AG10803 (cell line): ENCODE measurements at regions not wholly inside any gene's neighbourhood (a gene's known extent, or its start where the extent isn't known, plus 50 kb on each side); places are given as distances from the start of the nearest gene placed in this dataset.
A peak's percentile ranks its signal among the peaks of the same experiment; 100 is the strongest.
"Not testable (repeated sequence)": the region's sequence is repeated elsewhere in the genome, so short reads cannot be mapped to it uniquely, and the experiment has no call there.

ENCODE experiments used
- DNase-seq: peaks from one replicate; pipeline ENCODE4 v3.0.0; 2010; ENCODE audit warnings: low read depth
- H3K4me3 ChIP-seq: 2 replicates; pipeline ENCODE4 v1.5.1; 2011; ENCODE audit warnings: mild to moderate bottlenecking, low read length, control low read depth
- TF ChIP-seq, protein P1 (sequence below): conservative IDR thresholded peaks from 2 replicates; pipeline ENCODE4 v1.5.1; 2011; ENCODE audit warnings: mild to moderate bottlenecking, low read length, control low read depth, inconsistent platforms

DNA sequence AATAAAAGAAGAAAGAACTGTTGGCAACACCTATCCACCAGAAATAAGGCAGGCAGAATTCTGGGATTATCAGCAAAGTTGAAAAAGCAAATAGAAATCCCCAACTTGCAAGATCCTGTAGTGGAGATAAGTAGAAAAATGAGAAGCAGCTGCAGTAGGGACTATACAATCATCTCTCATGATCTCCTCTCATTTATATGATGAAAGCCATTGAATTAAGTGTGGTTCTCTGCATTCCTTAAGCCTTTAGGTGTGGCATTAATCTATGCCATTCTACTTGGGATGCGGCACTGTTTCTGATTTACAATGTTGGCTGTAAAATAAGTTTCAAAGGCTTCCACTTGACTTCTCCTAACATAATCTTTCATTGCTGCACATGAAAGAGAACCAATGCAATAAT lies 869.8 kb downstream of the TRAM1L1 start:
- DNase-seq = no peak
- TF ChIP-seq, protein P1, sequence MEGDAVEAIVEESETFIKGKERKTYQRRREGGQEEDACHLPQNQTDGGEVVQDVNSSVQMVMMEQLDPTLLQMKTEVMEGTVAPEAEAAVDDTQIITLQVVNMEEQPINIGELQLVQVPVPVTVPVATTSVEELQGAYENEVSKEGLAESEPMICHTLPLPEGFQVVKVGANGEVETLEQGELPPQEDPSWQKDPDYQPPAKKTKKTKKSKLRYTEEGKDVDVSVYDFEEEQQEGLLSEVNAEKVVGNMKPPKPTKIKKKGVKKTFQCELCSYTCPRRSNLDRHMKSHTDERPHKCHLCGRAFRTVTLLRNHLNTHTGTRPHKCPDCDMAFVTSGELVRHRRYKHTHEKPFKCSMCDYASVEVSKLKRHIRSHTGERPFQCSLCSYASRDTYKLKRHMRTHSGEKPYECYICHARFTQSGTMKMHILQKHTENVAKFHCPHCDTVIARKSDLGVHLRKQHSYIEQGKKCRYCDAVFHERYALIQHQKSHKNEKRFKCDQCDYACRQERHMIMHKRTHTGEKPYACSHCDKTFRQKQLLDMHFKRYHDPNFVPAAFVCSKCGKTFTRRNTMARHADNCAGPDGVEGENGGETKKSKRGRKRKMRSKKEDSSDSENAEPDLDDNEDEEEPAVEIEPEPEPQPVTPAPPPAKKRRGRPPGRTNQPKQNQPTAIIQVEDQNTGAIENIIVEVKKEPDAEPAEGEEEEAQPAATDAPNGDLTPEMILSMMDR = no peak

DNA sequence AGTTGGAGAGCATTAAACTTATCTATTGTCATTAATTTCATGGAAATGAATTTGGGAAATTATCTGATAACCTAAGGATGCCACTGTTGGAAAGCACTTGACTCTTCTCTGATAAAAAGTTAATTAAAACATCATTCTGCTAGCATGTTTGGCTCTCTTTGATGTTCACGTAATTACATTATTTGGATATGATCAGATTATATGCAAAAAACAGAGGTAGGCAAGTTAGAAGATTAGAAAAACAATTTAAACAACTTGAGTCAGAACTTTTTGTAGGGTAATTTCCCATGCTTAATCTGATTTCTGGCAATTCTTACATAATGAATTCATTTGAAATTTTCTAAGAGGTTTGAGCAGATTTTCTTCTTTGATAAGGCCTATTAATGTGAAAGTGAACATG lies 882.9 kb downstream of the TRAM1L1 start:
- TF ChIP-seq, protein P1 = no peak
- DNase-seq = no peak
- H3K4me3 ChIP-seq = no peak overlapping the region

More for the DNA sequence above, 869.8 kb downstream of the TRAM1L1 start:
- H3K4me3 ChIP-seq = no peak overlapping the region

- no peak overlapping the region for H3K4me3 ChIP-seq
- TF ChIP-seq, protein P1 = no peak
These were observed 888.0 kb downstream of the TRAM1L1 start for GRCh38 chr4:116197317-116197809.

GRCh38 chr4:116183241-116183640 lies 902.1 kb downstream of the TRAM1L1 start:
- TF ChIP-seq, protein P1 = no peak
- DNase-seq = no peak
- no peak overlapping the region for H3K4me3 ChIP-seq

More at GRCh38 chr4:116197317-116197809, 888.0 kb downstream of the TRAM1L1 start:
- no peak for DNase-seq

DNA sequence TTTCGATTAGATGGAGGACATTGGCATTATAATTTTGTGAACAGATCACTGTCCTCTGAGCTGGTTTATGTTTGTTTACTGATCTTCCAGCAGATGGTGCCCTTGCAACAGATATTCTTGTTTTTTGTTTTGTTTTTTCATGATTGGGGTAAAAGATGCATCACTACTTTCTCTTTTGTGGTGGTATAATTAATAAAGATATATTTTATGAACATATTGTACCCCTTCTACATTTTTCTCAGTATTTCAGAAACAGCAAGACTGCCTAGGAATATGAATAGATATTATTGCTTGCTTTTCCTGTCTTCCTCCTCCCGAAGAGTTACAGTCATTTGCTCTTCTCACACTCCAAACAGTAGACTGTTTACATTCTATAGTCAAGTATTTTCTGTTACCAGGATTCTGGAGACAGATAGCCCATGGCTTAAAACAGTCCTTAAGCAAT lies 905.2 kb downstream of the TRAM1L1 start:
- H3K4me3 ChIP-seq = no peak overlapping the region
- DNase-seq = no peak
- TF ChIP-seq, protein P1 = 0 out of 2 replicates have a peak, but pooled peaks have one; percentile 16

DNA sequence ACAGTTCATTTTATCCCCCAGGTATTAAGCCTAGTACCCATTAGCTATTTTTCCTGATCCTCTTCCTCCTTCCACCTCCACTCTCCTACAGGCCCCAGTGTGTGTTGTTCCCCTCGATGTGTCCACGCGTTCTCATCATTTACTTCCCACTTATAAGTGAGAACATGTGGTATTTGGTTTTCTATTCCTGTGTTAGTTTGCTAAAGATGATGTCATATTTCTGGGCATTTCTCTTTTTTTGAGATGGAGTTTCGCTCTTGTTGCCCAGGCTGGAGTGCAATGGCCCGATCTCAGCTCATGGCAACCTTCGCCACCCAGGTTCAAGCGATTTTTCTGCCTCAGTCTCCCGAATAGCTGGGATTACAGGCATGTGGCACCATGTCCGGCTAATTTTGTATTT lies 934.0 kb downstream of the TRAM1L1 start:
- not testable (repeated sequence) for H3K4me3 ChIP-seq, DNase-seq

DNA sequence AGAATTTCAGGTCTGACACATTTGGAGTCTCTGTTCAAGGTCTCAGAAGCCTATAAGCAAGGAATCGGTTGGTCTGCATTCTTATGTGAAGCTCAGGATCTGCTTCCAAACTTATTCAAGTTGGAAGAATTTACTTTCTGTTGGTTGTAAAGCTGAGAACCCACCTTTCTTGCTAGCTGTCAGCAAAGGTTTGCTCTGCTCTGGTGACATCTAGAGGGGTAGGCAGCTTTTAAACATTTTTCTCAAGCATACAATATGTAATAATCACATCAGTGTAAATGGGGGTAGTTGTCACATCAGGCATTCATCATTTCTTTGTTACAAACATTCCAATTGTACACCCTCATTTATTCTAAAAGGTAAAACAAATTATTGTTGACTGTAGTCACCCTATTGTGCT lies 935.2 kb downstream of the TRAM1L1 start:
- H3K4me3 ChIP-seq = no peak overlapping the region
- DNase-seq = no peak
- TF ChIP-seq, protein P1 = no peak

DNA sequence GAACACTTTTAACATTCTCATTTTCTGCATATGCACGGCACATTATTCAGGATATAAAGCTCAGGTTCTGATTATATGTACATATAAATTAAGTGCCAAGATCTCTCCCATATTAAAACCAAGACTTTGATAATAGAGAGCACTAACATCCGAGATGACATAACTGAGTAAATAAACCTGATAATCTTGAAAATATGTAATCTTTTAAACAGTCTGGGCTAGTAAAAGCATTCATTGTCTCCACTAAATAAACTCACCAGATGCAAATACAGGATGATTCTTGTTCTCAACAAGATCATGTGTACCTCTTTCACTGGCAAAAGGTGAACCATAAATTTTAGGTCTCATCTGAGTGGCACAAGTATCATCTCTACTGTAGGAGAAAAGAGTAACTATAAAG lies 942.2 kb downstream of the TRAM1L1 start:
- no peak for DNase-seq
- no peak overlapping the region for H3K4me3 ChIP-seq
- TF ChIP-seq, protein P1 = no peak
